ENCODE measurements at regions not wholly inside any gene's neighbourhood (a gene's known extent, or its start where the extent isn't known, plus 50 kb on each side); places are given as distances from the start of the nearest gene placed in this dataset.
"Not testable (repeated sequence)": the region's sequence is repeated elsewhere in the genome, so short reads cannot be mapped to it uniquely, and the experiment has no call there.

- DNase-seq (ENCODE audit: low spot score), result no peak
These were observed 256.2 kb downstream of the TSN start for GRCh38 chr2:122011493-122012270.

GRCh38 chr2:122018736-122019135, 263.3 kb downstream of the TSN start:
- DNase-seq (ENCODE audit: low spot score), result no peak

DNA sequence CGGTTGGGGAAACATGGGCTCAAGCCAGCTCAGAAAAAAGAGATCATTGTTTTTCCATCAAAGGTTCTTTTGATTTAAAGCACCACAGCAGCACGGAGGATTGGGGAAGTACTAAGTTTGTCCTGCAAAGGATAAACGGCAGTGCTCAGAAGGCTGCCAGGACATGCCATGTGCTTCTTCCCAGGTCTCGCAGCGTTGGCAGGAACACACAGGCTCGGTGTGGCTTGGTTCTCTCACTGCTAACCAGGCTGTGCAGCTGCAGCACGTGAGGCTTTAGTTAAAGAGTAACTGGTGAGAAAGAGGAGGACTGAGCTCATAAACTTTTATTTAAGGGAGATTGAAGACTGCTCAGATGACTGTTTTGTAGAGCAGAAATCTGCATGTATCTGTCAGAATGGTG, 264.3 kb downstream of the TSN start:
- DNase-seq (ENCODE audit: low spot score), result no peak

DNA sequence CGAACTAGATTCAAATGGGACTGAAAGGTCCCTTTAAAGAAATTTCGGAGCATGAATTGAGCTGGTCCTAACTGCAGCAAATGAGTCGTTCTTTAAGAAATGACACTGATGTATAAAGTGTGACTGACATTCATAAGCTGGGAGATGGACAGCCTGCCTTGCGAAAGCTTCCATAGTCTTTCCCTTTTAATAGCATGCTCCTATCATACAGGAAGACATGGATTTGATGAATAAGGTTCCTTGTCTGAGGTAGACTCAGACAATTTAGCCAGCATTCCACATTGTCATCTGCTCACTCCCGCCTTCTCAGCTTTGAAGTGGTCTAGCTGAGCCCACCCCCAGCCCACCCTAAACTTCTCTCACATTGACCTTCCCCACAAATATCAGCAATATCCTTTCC, 264.9 kb downstream of the TSN start:
- no peak for DNase-seq (ENCODE audit: low spot score)

GRCh38 chr2:122021941-122022340, 266.5 kb downstream of the TSN start:
- no peak for DNase-seq (ENCODE audit: low spot score)

GRCh38 chr2:122022531-122022930, 267.1 kb downstream of the TSN start:
- no peak for DNase-seq (ENCODE audit: low spot score)

DNA sequence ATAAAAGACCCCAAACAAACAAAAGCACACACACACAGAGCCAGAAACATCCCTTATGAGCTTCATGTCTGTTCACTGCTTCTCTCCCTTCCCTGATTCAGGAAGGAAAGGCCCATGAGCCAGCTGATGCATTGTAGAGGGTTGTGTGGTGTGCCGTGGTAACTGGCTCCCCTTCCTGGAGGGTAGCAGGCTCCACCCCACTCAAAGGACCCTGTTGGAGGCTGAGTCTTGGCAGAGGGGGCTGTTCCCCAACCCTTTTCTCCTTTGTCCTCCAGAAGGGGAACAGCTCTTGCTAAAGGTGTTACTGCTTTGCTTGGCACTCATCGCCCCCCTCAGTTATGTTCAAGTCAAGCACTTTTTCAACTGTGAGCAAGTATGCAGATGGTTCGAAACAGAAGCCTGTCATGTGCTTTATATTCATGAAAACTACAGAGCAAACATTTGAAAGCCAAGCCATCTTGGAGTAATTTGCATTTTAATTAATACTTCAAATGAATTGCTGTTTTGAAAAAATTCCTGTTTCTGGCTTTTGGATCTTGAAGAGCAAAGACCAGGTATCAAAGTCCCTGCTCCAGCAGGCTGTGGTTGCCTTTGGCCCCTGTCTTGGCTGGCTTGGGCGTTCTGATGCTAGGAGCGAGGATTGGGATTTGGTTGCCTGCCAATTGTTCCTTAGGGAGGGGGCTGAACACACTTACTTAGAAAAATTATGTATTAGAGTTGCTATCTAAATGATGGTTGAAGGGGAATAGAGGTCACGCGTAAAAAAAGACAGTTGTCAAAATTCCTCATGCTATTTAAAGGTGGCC, 267.8 kb downstream of the TSN start:
- DNase-seq (ENCODE audit: low spot score), result no peak

GRCh38 chr2:122027510-122028217, 272.2 kb downstream of the TSN start:
- DNase-seq (ENCODE audit: low spot score), result no peak

DNA sequence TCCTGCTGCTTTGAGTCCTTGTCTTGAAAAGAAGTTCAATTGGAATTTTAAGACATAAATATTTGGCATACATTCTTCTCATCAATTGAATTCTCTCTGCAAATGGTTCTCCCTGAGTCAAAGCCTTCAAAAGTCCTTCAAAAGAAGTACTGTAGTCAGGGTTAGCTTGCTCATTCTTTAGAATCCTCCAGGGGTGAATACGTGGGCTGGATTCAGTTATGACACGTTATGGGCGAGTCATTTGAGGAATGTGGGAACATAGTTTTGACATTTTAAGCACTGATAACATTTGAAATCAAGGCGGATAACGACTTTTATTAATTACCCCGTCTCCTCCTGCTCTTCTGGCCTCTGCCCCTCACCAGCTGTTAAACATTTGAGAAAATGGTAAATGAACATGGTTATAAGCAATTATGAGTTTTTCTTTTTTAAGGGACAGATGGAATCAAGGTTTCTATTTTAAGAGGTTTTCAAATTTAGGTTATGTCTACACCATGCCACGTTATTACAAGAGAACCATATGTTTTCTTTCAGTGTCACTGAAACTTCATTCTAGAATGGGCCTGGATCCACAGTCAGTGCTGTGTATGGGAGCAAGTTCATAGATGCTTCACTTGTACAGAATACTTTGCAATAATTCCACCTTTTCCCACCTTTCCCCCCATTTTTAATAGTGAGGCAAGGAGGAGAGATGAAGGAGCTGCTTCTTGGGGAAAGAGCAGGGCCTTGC, 273.1 kb downstream of the TSN start:
- DNase-seq (ENCODE audit: low spot score), result no peak

- DNase-seq (ENCODE audit: low spot score), result no peak
These were observed 274.0 kb downstream of the TSN start for GRCh38 chr2:122029456-122029855.

DNA sequence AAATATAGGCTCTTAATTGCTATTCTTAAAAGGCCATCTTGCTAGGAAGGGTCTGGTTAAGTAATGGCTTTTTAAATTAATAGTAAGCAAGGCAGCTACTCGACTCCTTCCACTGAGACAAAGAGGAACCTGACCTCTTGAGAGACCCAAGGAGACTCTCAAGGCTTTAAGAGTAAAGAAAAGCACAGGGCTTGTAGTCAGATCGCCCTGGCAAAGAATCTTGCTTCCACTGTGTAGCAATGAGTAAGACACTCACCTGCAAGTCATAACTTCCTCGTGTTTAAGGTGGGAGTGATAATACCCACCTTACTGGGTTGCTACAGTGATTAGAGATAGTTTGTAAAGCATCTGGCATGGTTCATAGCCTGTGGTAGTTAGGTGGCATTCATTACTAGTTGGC, 274.5 kb downstream of the TSN start:
- DNase-seq (ENCODE audit: low spot score), result no peak

DNA sequence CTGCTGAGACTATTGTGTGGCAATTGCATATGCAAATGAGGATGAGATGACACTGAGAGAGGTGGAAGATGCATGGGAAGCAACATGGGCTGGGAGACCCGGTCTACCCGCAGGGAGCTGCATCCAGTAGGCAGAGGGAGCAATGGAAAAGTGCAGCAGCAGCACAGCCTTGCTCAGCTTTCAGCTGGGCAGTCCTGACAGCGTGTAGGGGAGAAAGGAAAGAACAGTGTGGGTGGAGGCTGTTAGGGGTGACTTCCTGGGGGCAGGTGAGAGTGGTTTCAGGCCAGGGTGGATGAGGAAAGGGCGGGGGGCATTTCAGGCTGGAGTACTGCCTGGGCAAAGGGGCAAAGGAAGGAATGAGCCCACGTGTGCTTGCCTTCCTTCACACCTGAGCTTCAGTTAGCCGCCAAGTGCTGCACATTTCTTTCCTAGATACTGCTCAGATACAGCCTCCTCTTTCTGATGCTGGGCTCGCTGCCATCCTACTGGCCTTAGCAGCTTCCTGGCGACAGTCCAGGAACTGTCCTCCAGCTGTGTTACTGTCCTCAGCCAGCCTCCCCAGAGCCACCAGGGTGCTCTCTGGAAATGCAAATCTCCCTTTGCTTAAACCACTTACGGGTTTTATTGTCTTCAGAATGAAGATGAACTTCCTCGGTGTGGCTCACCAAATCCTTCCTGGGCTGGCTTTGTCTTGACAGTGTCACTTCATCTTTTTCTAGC, 276.3 kb downstream of the TSN start:
- no peak for DNase-seq (ENCODE audit: low spot score)

- DNase-seq (ENCODE audit: low spot score), result no peak
These were observed 276.8 kb downstream of the TSN start for GRCh38 chr2:122032264-122032645.

GRCh38 chr2:122033778-122034177, 278.3 kb downstream of the TSN start:
- no peak for DNase-seq (ENCODE audit: low spot score)

DNA sequence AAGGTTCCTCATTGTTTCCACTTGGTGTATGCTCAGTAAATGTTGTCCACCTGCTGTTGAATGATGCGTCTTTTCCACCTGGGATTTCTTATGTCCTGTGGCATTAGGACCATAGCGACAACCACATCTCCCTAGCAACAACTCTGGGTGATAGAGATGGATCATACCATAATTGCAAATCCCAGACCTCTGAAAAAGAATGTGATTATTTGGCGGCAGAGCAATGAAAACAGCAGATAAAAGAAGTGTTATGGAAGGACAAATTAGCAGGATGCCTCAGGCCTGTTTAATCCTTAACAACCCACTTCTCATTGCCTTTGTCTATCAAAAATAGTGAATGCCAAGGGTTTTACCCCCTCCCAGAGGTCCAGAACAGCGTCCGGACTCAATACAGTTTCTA, 278.9 kb downstream of the TSN start:
- DNase-seq (ENCODE audit: low spot score), result no peak

- DNase-seq (ENCODE audit: low spot score), result no peak
These were observed 279.3 kb downstream of the TSN start for GRCh38 chr2:122034777-122035176.

GRCh38 chr2:122038816-122039215, 283.4 kb downstream of the TSN start:
- not testable (repeated sequence) for DNase-seq (ENCODE audit: low spot score)

GRCh38 chr2:122041455-122041854, 286.0 kb downstream of the TSN start:
- DNase-seq (ENCODE audit: low spot score), result no peak

GRCh38 chr2:122051659-122052058, 296.2 kb downstream of the TSN start:
- not testable (repeated sequence) for DNase-seq (ENCODE audit: low spot score)

DNA sequence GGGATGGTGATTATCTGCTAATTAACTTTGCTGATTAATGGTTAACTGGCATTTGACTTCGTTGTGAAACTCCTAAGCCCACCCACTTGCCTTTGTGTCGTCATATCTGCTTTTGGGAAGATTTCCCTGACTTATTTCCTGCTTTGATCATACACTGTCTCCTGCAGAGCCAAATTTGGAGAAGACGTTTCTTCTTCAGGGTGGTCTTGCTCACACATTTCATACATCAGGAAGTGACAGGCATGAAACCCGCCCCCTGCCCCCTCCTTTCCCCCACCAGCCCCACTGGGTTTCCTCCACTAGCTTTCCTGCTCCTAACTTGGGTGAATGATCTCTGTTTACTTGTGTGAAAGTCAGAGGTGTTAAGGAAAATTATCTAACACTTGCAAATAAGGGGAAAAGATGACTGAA, 300.1 kb downstream of the TSN start:
- no peak for DNase-seq (ENCODE audit: low spot score)

GRCh38 chr2:122056853-122057252, 301.4 kb downstream of the TSN start:
- no peak for DNase-seq (ENCODE audit: low spot score)
